Nephron (organoid): ENCODE measurements at regions not wholly inside any gene's neighbourhood (a gene's known extent, or its start where the extent isn't known, plus 50 kb on each side); places are given as distances from the start of the nearest gene placed in this dataset.
A peak's percentile ranks its signal among the peaks of the same experiment; 100 is the strongest.

Experiments
- H3K27ac Mint-ChIP-seq, 3 experiments: 2 replicates each; pipeline ENCODE4 v1.8.0; 2020; ENCODE audit warnings: mixed read lengths in 3 of 3, mild to moderate bottlenecking in 2 of 3, moderate library complexity in 1 of 3
- H3K27me3 Mint-ChIP-seq: 2 replicates; pipeline ENCODE4 v1.8.0; 2021; ENCODE audit warnings: low read depth, mild to moderate bottlenecking, moderate library complexity, mixed read lengths
- H3K36me3 Mint-ChIP-seq: 2 replicates; pipeline ENCODE4 v1.8.0; 2020; ENCODE audit warnings: low read depth, mixed read lengths
- H3K4me1 Mint-ChIP-seq: 2 replicates; pipeline ENCODE4 v1.8.0; 2020; ENCODE audit warnings: mixed read lengths
- H3K4me3 Mint-ChIP-seq, 3 experiments: 2 replicates each; pipeline ENCODE4 v1.8.0; 2020; ENCODE audit warnings: mild to moderate bottlenecking in 3 of 3, mixed read lengths in 3 of 3, moderate library complexity in 2 of 3
- H3K9me3 Mint-ChIP-seq: 2 replicates; pipeline ENCODE4 v1.8.0; 2020; ENCODE audit warnings: mixed read lengths
- CTCF ChIP-seq, 3 experiments: fragments of 200-600 bp; sonication (generic); IDR thresholded peaks; one replicate each; pipeline ENCODE4 v1.5.0; 2021; ENCODE audit warnings: antibody characterized with exemption in 3 of 3; ENCODE audit not compliant: unreplicated experiment in 3 of 3

DNA sequence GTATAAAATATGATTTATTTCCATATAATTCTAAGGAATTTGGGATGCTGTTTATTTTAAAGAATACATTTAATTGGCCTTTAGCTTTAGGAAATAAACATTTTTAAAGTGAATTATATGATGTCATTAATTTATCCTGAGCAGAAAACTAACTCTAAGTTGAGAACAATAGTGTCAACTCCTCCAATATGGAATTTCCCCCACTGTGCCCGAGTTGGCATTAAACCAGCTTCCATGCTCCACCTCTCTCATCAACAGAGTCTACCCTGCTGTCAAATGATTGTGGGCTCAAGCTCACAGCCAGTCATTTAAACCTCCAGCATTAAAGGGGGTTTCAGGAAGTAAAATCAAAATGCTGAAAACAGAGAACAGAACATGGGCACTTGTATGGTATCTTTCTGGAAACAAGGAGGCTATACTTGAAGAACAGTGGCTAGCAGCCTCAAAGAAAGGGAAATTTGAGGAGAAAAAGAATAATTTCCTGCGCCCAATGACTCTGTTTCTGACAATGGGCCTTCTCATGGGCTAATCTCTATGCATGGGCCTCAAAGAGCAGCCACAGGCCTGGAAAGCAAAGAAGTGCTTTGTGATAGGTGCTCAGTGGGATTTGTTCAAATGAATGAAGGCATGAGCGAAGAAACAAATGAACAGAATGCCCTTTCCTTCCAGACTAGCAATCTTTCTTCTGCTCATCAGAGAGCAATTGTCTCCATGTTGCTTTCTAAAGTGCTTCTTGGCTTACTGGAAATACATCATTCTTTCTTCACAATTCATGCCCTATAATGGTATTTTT, 252.8 kb downstream of the MTX2 start:
- Mint-ChIP-seq H3K9me3 (no peaks in the 10 kb centered on the region), H3K4me3 (no peak overlapping the region), H3K27me3 (no peaks in the 10 kb centered on the region), H3K27ac (no peak overlapping the region), H3K4me1 (peaks cover 30% of the 10 kb centered on the region), H3K36me3 (no peaks in the 10 kb centered on the region)
- no peak for TF ChIP-seq CTCF (IDR thresholded peaks at IDR 0.05; ENCODE audit: unreplicated experiment in 3 of 3)

GRCh38 chr2:176525086-176525485, 255.8 kb downstream of the MTX2 start:
- Mint-ChIP-seq H3K4me1 (peaks cover 44% of the 10 kb centered on the region), H3K36me3 (no peaks in the 10 kb centered on the region), H3K27me3 (no peaks in the 10 kb centered on the region), H3K4me3 (no peak overlapping the region), H3K9me3 (no peaks in the 10 kb centered on the region), H3K27ac (no peak overlapping the region)
- TF ChIP-seq CTCF (IDR thresholded peaks at IDR 0.05; ENCODE audit: unreplicated experiment in 3 of 3): no peak

DNA sequence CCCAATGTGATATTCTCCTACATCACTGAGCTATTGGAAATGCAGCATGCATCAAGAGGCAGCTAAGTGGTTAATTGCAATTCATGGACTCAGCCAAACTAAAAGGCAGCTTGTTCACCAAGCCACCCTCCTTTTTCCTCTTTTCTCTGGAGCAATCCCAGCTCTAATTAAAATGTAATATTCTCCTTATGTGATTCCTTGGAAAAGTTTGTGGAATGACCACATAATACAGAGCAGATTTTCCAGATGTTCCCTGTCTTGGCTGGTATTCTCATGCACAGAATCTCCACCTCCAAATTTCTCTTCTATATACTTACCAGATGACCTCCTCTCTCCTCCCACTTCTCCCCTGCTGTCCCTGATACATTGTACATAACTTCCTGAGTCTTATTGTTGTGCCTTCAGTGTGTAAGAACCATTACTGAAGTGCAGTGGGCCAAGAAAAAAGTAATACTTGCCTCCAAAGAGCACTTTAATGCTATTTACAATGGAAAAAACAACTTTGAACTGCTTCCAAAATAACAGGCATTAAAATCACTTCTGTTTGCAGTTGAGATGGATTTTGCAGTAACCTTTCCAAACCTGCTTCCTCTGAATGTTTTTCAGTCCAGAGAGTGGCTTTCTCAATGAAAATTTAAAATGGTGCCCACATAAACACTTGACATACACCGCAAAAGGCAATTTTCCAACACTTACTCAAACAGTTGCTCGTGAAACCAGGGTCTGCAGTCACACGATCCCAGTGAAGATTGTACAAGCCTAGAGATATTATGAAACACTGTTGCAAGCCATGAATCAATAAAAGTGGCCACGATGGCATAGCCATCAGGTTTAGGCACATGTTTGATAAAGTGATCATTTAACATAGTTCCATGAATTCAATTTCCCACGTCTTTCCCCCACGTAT, 258.0 kb downstream of the MTX2 start:
- peak overlapping the region in 2 of 3 experiments; percentile 0 to 29 for H3K4me3 Mint-ChIP-seq
- H3K4me1 Mint-ChIP-seq: peaks cover 51% of the 10 kb centered on the region
- no peaks in the 10 kb centered on the region for H3K36me3 Mint-ChIP-seq
- peak overlapping the region; percentile 67 to 85 (median 68) for H3K27ac Mint-ChIP-seq
- H3K27me3 Mint-ChIP-seq: no peaks in the 10 kb centered on the region
- TF ChIP-seq CTCF (IDR thresholded peaks at IDR 0.05; ENCODE audit: unreplicated experiment in 3 of 3): no peak
- no peaks in the 10 kb centered on the region for H3K9me3 Mint-ChIP-seq

DNA sequence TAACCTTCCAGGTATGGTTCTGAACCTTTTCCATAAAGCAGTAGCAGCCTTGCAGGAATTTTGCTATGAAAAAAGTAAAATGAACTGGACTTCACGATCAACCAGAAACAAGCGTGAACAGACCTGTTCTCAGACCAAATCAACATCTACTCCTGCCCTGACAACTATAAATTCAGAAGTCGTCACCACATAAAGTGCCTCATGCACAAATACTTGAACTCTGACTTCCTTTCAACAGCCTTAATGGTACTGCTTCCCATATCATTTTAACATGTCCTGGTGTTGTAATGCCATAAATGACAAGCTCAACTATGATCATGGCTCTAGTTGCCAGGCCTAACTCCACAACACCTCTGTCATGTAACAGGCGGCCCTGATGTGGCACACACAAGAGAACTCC, 262.4 kb downstream of the MTX2 start:
- Mint-ChIP-seq H3K9me3 (no peaks in the 10 kb centered on the region), H3K4me1 (peaks cover 68% of the 10 kb centered on the region), H3K27ac (peak overlapping the region in 2 of 3 experiments; percentile 13 to 22), H3K4me3 (no peak overlapping the region), H3K36me3 (no peaks in the 10 kb centered on the region), H3K27me3 (no peaks in the 10 kb centered on the region)
- TF ChIP-seq CTCF (IDR thresholded peaks at IDR 0.05; ENCODE audit: unreplicated experiment in 3 of 3): no peak

GRCh38 chr2:176533505-176534193, 264.4 kb downstream of the MTX2 start:
- H3K36me3 Mint-ChIP-seq: no peaks in the 10 kb centered on the region
- H3K4me3 Mint-ChIP-seq: no peak overlapping the region
- peak overlapping the region in 2 of 3 experiments; percentile 49 to 55 for H3K27ac Mint-ChIP-seq
- peaks cover 66% of the 10 kb centered on the region for H3K4me1 Mint-ChIP-seq
- TF ChIP-seq CTCF (IDR thresholded peaks at IDR 0.05; ENCODE audit: unreplicated experiment in 3 of 3): no peak
- no peaks in the 10 kb centered on the region for H3K27me3 Mint-ChIP-seq
- no peaks in the 10 kb centered on the region for H3K9me3 Mint-ChIP-seq
